DND-41 (cell line): ENCODE measurements at regions not wholly inside any gene's neighbourhood (a gene's known extent, or its start where the extent isn't known, plus 50 kb on each side); places are given as distances from the start of the nearest gene placed in this dataset.

ENCODE experiments used
- ATAC-seq: fragments of 200-7000 bp; cut with Tn5 transposase; 3 replicates; pipeline ENCODE4 v1.9.1; 2021; ENCODE audit warnings: low read depth; ENCODE audit not compliant: insufficient read depth
- DNase-seq: peaks from one replicate; pipeline ENCODE4 v3.0.0-alpha.2; 2020
- H2AFZ ChIP-seq: 2 replicates; pipeline ENCODE4 v1.6.0; 2012; ENCODE audit warnings: low read depth, low read length
- H3K27ac ChIP-seq: 2 replicates; pipeline ENCODE4 v1.5.1; 2012; ENCODE audit warnings: low read length, inconsistent platforms
- H3K27me3 ChIP-seq: fragments of 200-600 bp; sonication (generic); 2 replicates; pipeline ENCODE4 v1.6.0; 2012; ENCODE audit warnings: low read length, mild to moderate bottlenecking, inconsistent platforms; ENCODE audit not compliant: insufficient read depth, poor library complexity
- H3K36me3 ChIP-seq: 2 replicates; pipeline ENCODE4 v1.5.1; 2012; ENCODE audit warnings: low read length, inconsistent platforms; ENCODE audit not compliant: insufficient read depth
- H3K4me1 ChIP-seq: 2 replicates; pipeline ENCODE4 v1.5.1; 2012; ENCODE audit warnings: mild to moderate bottlenecking, low read length; ENCODE audit not compliant: insufficient read depth
- H3K4me2 ChIP-seq: 2 replicates; pipeline ENCODE4 v1.6.0; 2012; ENCODE audit warnings: mild to moderate bottlenecking, moderate library complexity, low read length, inconsistent platforms; ENCODE audit not compliant: insufficient read depth
- H3K4me3 ChIP-seq, 2 experiments: fragments of 200-600 bp in 1 of 2; shearing (Covaris generic) in 1 of 2; 2 replicates each; pipeline ENCODE4 v1.5.1; 2012 to 2016; ENCODE audit warnings: inconsistent platforms in 2 of 2, low read length in 2 of 2, mild to moderate bottlenecking in 2 of 2, low read depth in 1 of 2, moderate library complexity in 1 of 2
- H3K79me2 ChIP-seq: 2 replicates; pipeline ENCODE4 v1.6.0; 2012; ENCODE audit warnings: low read length, inconsistent platforms; ENCODE audit not compliant: insufficient read depth
- H3K9ac ChIP-seq: 2 replicates; pipeline ENCODE4 v1.6.0; 2012; ENCODE audit warnings: low read depth, mild to moderate bottlenecking, inconsistent platforms, low read length, moderate library complexity
- H3K9me3 ChIP-seq: 2 replicates; pipeline ENCODE4 v1.5.1; 2012; ENCODE audit warnings: low read length, moderate library complexity, mild to moderate bottlenecking, inconsistent platforms; ENCODE audit not compliant: insufficient read depth, severe bottlenecking
- H4K20me1 ChIP-seq: 2 replicates; pipeline ENCODE4 v1.6.0; 2012; ENCODE audit warnings: low read length; ENCODE audit not compliant: insufficient read depth
- CTCF ChIP-seq: IDR thresholded peaks from 2 replicates; pipeline ENCODE4 v1.5.1; 2012; ENCODE audit warnings: borderline replicate concordance, low read length, moderate library complexity, mild to moderate bottlenecking; ENCODE audit not compliant: poor library complexity, severe bottlenecking; ENCODE audit errors: extremely low read depth
- EZH2 ChIP-seq: IDR thresholded peaks from 3 replicates; pipeline ENCODE4 v1.6.1; 2012; ENCODE audit warnings: borderline replicate concordance, low read depth, mild to moderate bottlenecking, moderate library complexity, low read length, inconsistent platforms; ENCODE audit not compliant: severe bottlenecking

- Histone ChIP-seq H3K4me2 (no peak overlapping the region), H3K9me3 (no peaks in the 10 kb centered on the region), H3K79me2 (no peaks in the 10 kb centered on the region), H3K36me3 (no peaks in the 10 kb centered on the region), H2AFZ (no peak overlapping the region), H3K4me1 (no peaks in the 10 kb centered on the region), H3K9ac (no peak overlapping the region), H3K4me3 (no peak overlapping the region), H3K27me3 (no peaks in the 10 kb centered on the region), H3K27ac (no peak overlapping the region), H4K20me1 (no peaks in the 10 kb centered on the region)
- TF ChIP-seq CTCF: no peak
- no peak for TF ChIP-seq EZH2
- DNase-seq: no peak
- no peak for ATAC-seq
Observed at GRCh38 chr1:81452693-81453366, 347.9 kb upstream of the ADGRL2 start.

- ATAC-seq (no peak), DNase-seq (no peak)
- no peak overlapping the region for H3K4me3 ChIP-seq
- H3K36me3 ChIP-seq: no peaks in the 10 kb centered on the region
- no peak overlapping the region for H3K9ac ChIP-seq
- no peak for TF ChIP-seq EZH2
- no peak for TF ChIP-seq CTCF
- no peaks in the 10 kb centered on the region for H4K20me1 ChIP-seq
- H3K27me3 ChIP-seq: no peaks in the 10 kb centered on the region
- no peak overlapping the region for H3K4me2 ChIP-seq
- no peaks in the 10 kb centered on the region for H3K9me3 ChIP-seq
- no peak overlapping the region for H2AFZ ChIP-seq
- no peaks in the 10 kb centered on the region for H3K79me2 ChIP-seq
- no peaks in the 10 kb centered on the region for H3K4me1 ChIP-seq
- H3K27ac ChIP-seq: no peak overlapping the region
Observed at GRCh38 chr1:81449786-81450185, 350.9 kb upstream of the ADGRL2 start.

- H3K4me2 ChIP-seq: no peak overlapping the region
- no peaks in the 10 kb centered on the region for H3K9me3 ChIP-seq
- no peak overlapping the region for H3K9ac ChIP-seq
- H3K27me3 ChIP-seq: no peaks in the 10 kb centered on the region
- H2AFZ ChIP-seq: no peak overlapping the region
- TF ChIP-seq CTCF: no peak
- no peak for TF ChIP-seq EZH2
- no peaks in the 10 kb centered on the region for H3K36me3 ChIP-seq
- H3K27ac ChIP-seq: no peak overlapping the region
- H3K4me3 ChIP-seq: no peak overlapping the region
- H3K79me2 ChIP-seq: no peaks in the 10 kb centered on the region
- H4K20me1 ChIP-seq: no peaks in the 10 kb centered on the region
- ATAC-seq (no peak), DNase-seq (no peak)
- no peaks in the 10 kb centered on the region for H3K4me1 ChIP-seq
Observed at GRCh38 chr1:81446000-81446669, 354.6 kb upstream of the ADGRL2 start.
